DMS53 (cell line): ENCODE measurements at regions not wholly inside any gene's neighbourhood (a gene's known extent, or its start where the extent isn't known, plus 50 kb on each side); places are given as distances from the start of the nearest gene placed in this dataset.

Experiments used
- DNase-seq: peaks from one replicate; lab custom pipeline; 2025; lab: John Stamatoyannopoulos, UW

- DNase-seq, result no peak
Measured at GRCh38 chr15:39313467-39313866, 267.4 kb upstream of the THBS1 start.

GRCh38 chr15:39313881-39314280 lies 267.0 kb upstream of the THBS1 start:
- no peak for DNase-seq

GRCh38 chr15:39315206-39315850 lies 265.6 kb upstream of the THBS1 start:
- no peak for DNase-seq

GRCh38 chr15:39317225-39317624 lies 263.7 kb upstream of the THBS1 start:
- DNase-seq, result no peak

GRCh38 chr15:39318231-39318630 lies 262.6 kb upstream of the THBS1 start:
- DNase-seq, result no peak

GRCh38 chr15:39320355-39320754 lies 260.5 kb upstream of the THBS1 start:
- no peak for DNase-seq

- DNase-seq, result no peak
Measured at GRCh38 chr15:39320886-39321285, 260.0 kb upstream of the THBS1 start.

GRCh38 chr15:39321977-39322376 lies 258.9 kb upstream of the THBS1 start:
- DNase-seq, result no peak

GRCh38 chr15:39323157-39323556 lies 257.7 kb upstream of the THBS1 start:
- no peak for DNase-seq

- DNase-seq, result no peak
Measured at GRCh38 chr15:39323706-39324105, 257.2 kb upstream of the THBS1 start.

GRCh38 chr15:39326306-39326975 lies 254.4 kb upstream of the THBS1 start:
- peak; percentile 10 for DNase-seq

GRCh38 chr15:39327005-39327730 lies 253.7 kb upstream of the THBS1 start:
- no peak for DNase-seq

- DNase-seq, result no peak
Measured at GRCh38 chr15:39330061-39330460, 250.8 kb upstream of the THBS1 start.

GRCh38 chr15:39331584-39331983 lies 249.3 kb upstream of the THBS1 start:
- no peak for DNase-seq

- DNase-seq, result no peak
Measured at GRCh38 chr15:39332846-39333245, 248.0 kb upstream of the THBS1 start.

- DNase-seq, result no peak
Measured at GRCh38 chr15:39333393-39333792, 247.5 kb upstream of the THBS1 start.

- DNase-seq, result no peak
Measured at GRCh38 chr15:39333896-39334295, 247.0 kb upstream of the THBS1 start.

- no peak for DNase-seq
Measured at GRCh38 chr15:39336926-39337325, 244.0 kb upstream of the THBS1 start.

GRCh38 chr15:39338251-39338650 lies 242.6 kb upstream of the THBS1 start:
- no peak for DNase-seq

GRCh38 chr15:39340903-39341645 lies 239.8 kb upstream of the THBS1 start:
- no peak for DNase-seq

GRCh38 chr15:39344662-39345141 lies 236.2 kb upstream of the THBS1 start:
- peak; percentile 11 for DNase-seq

- no peak for DNase-seq
Measured at GRCh38 chr15:39345176-39345575, 235.7 kb upstream of the THBS1 start.
